ENCODE measurements at regions not wholly inside any gene's neighbourhood (a gene's known extent, or its start where the extent isn't known, plus 50 kb on each side); places are given as distances from the start of the nearest gene placed in this dataset.

DNA sequence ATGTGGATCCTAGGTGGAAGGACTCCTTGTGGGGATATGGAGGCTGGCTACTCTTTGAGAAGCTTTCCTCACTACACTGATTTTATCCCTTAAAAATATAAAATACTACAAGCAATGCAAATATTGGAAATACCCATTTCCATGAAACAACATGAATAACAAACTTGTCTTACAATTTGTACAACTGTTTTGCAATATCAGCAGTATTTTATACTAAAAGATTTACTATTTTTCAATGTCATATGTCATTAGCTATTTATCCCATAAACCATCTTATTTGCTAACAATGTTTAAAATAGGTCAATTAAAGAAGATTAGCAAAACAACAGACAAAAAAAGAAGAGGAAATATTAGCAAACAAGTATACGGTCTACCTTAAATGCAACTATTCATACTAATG is 1674.1 kb downstream of the PCDH7 start:
- TF ChIP-seq, protein P1, sequence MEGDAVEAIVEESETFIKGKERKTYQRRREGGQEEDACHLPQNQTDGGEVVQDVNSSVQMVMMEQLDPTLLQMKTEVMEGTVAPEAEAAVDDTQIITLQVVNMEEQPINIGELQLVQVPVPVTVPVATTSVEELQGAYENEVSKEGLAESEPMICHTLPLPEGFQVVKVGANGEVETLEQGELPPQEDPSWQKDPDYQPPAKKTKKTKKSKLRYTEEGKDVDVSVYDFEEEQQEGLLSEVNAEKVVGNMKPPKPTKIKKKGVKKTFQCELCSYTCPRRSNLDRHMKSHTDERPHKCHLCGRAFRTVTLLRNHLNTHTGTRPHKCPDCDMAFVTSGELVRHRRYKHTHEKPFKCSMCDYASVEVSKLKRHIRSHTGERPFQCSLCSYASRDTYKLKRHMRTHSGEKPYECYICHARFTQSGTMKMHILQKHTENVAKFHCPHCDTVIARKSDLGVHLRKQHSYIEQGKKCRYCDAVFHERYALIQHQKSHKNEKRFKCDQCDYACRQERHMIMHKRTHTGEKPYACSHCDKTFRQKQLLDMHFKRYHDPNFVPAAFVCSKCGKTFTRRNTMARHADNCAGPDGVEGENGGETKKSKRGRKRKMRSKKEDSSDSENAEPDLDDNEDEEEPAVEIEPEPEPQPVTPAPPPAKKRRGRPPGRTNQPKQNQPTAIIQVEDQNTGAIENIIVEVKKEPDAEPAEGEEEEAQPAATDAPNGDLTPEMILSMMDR (IDR thresholded peaks at IDR 0.05), result no peak
- TF ChIP-seq POLR2AphosphoS5 (IDR thresholded peaks at IDR 0.05), result no peak
- TF ChIP-seq POLR2A (IDR thresholded peaks at IDR 0.05), result no peak
